AG08395 (cell line): ENCODE measurements at regions not wholly inside any gene's neighbourhood (a gene's known extent, or its start where the extent isn't known, plus 50 kb on each side); places are given as distances from the start of the nearest gene placed in this dataset.

Experiments used
- DNase-seq: peaks from one replicate; pipeline ENCODE4 v3.0.0; 2012; ENCODE audit warnings: mixed read lengths, low spot score

DNA sequence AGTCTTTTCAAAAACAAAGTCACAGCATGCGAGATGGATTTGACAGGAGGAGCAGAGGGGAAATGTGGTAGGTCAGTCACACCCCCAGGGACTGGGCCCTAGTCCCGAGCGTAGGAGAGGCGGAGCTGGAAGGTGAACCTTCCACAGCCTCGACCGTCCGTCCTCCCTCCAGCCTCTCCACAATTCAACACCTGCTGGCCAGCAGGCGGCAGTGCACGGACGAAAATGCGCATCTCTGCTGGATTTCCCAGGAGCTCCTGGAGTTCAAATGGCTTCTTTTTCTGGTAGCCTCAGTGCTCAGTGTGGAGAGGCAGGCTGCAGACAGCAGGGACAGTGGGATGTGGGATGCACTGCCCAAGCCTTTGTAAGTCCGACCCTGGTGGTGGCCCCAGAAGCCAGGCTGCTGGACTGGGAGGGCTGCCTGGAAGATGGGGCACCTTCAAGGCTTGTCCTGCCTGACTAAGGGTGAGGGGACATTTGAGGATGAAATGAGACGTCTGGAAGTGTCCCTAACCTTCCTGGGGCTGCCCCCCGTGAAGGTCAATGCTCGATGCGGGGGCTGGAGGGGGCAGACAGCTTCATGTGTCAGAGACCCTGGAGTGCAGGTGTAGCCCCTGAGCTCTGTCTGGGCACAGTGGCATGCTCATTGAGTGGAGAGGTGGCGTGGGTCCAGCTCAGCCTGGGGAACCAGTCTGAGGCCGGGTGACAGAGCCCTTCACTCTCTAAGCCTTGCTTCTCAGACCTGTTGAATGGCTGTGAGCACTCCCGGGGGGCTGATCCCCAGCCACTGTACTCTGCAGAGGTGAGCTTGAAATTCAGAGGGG is 189.5 kb downstream of the TFCP2L1 start:
- DNase-seq, result peak; percentile 80

DNA sequence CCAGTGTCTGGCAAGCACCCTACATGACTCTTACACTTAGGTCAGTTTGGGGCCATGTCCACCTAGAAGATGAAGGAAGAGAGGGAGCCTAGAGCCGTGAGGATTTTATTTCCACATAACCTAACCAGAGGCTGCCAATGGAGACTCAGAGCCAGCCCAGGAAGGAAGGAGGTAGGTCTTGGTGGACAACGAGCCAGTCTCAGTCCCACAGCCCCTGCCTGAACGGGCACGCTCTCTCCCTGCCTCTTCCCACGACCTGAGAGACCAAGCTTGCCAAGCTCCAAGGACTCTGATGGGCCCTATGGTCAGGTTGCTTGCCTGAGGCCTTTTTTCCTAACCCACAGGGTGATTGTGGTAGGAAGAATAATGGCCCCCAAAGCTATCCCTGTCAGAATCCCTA is 188.4 kb downstream of the TFCP2L1 start:
- DNase-seq, result no peak

DNA sequence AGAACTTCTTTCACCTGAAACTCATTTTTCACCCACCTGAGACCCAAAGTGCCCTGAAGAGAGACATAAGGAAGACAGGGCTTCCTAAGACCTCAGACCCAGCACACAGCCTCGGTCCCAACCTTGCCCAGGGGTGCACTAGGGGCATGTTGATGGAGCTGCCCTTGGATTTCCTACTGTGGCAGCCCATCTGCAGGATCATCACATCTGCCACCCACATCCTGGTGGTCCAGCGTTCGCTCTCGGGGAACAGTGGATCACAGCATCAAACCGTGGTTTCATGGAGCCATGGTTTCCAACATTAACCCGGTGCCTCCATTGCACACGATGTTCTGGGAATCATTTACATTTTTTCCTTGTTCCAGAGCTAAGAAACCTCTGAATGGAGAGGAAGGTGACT is 186.4 kb downstream of the TFCP2L1 start:
- no peak for DNase-seq

DNA sequence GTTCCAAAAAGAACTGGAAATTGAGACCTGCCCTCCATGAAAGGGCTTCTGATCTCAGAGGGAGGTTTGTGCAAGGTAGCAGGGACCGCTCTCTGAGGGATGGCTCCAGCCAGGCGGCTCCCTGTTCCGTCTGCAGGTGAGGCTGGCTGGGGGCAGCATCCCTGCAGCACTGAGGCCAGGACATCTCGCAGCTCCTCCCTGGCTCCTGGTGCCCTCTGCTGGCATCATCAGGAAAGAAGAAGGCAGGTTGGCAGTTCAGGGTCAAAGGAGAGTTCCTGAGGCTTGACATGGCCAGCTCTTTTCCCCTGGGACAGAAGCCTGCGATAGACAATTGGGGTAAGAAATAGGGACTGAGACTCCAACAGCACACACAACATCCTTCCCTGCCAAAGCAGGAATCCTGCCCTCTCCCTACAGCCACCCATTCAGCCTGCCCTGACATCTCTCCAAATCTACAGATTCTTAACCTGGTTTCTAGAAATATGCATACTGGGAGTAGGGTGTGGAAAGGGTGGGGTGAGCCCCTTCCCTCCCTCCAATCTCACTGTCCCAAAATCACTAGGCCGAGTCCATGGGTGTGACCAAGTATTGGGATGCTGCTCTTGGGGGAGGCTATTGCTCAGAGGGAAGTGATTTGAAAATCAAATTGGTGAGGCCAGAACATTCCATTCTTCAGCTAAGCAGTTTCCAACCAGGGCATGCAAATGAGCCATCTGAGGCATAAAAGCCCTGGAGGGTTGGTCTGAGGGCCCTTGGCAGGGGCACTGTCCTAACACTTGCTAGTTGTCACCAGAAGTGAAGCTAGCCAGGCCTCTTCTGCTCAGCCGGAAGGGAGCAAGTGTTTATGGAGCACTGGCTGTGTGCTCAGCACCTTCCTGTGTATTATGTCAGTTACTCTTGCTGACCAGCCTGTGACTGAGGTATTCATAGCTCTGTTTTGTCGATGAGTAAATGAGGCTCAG is 185.4 kb downstream of the TFCP2L1 start:
- peak; percentile 21 for DNase-seq

DNA sequence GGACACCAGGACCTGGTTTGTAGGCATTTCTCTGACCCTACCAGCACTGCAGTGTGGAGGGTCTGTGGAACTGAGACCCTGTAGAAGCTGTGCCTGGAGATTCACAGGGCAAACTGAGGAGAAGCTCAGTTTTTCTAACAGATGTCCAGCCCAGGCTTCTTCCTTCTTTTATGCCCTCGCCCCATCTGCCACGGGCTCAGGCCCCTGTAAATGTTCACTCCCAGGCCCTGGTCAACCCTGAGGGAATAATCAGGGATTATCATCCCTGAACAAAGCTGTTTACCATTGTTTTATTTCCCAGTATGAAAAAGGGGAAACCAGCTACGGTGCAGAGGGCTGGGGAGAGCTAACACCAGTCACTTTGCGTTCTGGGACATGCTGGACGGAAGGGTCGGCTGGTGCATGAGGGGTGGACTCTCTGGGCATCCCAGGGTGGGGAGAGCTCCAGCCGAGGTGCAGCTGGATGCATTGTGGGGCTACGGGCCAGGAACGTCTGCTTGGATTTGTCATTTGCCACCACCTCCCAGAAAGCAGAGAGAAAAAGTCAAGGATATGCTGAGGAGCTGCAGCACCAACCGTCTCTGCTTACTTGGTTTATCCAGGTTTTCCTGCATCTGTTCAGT is 183.8 kb downstream of the TFCP2L1 start:
- no peak for DNase-seq

DNA sequence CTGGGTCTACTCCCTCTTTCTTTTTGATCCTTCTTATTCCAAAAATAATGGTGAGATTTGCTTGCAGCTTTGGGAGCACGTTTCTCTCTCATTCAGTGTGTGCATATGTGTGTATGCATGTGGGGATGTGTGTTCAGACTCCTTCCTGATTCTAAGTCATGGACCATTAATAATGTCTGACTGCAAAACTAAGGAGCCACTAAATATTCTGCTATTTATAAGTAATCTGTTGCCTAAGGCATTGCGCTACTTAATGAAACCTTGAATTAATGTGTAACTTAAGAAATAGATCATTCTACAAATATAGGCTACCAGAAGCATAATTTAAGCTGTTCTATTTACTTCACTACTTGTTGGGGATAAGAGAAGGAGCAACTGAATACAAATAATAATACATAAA is 182.1 kb downstream of the TFCP2L1 start:
- no peak for DNase-seq

DNA sequence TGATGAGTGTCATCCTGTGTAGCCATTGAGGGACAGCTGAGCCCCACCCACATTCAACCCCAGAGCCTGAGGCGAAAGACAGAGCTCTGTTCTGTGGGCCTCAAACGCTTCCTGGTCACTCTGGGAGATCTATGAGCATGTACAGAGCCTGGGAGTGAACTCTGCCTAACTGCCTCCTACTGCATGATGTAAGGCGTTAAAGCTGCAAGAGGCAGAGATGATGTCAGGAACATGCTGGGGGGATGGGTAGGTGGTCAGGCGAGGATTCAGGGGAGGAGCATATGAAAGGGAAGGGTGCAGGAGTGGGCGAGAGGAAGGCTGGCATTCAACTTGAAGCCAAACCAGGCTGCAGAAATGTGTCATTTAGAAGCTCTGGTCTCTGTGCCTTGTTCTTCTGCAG is 181.0 kb downstream of the TFCP2L1 start:
- no peak for DNase-seq

DNA sequence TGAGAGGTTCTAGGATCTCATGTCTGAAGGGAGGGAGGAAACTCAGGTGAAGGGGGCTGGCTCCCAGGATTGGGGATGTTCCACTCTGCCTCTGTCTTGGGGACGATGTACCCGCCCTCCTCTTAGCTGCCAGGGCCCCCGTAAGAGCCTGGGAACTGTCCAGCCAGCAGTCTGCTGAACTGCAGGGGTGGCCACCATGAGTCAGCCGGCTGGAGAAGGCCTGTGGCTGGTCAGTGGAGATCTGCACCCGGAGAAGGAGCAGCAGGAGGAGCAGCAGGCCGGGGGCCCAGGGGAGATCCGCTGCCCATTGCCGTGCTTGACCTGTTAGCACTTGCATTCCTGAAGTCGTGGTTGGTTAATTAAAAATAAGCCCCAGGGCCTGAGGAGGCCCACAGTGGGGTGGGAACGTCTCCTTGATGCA is 180.3 kb downstream of the TFCP2L1 start:
- peak; percentile 33 for DNase-seq

DNA sequence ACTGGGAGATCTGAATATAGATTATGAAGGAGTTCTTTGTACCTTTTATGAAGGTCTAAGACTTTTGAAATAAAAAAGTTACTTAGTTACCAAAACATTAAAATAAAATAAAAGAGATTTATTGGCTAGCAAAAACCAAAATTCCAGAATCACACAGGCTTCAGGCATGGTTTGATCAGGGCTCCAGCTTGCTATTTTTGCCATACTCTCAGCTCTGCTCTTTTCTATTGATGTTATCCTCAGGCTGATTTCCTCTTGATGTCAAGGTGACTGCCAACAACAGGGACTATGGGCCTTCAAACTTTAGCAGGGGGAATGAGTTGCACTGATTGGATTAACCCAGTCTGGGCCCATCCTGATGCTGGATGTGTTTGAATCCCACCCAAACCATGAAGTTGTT is 174.1 kb downstream of the TFCP2L1 start:
- no peak for DNase-seq

DNA sequence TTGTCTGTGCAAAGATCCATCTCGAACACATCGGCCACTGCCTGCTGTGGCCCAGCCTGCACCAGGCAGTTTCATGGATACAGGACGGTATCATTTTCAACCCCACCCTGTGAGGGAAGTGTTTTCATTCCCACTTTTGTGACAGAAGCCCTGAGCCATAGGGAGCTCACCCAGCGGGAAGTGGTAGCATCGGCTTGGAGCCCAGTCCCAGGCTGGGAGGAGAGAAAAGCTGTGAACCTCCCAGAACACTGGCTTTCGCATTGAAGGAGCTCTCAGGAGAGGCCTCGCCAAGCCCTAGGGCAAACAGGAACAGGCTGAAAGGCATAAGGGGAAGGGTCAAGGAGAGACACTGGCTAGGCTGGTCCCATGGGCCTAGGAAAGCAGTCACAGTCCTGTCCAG is 166.1 kb downstream of the TFCP2L1 start:
- DNase-seq, result no peak

DNA sequence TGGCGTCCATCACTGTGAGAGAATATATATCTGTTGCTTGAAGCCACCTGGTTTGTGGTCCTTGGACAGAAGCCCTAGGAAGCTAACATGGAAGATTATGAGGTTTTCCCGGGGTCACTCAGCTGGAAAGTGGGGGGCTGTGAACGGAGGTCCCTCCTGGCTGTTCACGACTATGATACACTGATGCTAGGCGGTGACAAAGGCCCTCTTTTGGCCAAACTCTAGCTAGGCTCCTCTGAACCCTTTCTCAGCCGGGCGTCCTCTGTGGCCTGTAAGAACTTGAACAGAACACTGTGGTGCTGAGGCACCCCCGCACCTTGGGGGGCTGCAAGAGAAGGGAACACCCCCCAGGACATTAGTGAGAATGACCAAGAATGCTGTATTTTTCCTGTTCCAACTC is 164.6 kb downstream of the TFCP2L1 start:
- DNase-seq, result no peak

DNA sequence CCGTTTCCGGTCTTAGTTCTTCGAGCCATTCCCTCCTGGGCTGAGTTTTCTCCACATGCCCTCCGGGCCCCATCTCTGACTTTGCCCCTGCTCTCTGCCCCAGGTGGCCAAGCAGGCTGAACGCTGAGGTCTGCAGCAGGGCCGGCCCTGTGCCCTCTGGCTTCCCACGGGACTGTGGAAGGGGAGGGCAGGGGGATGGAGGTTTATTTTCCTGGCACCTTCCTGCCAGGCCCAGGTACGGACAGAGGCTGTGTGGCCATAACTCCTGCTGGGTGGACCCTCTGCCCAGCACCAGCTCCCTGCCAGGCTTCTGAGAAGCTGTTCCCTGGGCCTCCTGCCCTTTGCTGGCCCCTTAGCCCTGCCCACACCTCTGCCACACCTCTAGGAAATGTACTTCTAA is 164.0 kb downstream of the TFCP2L1 start:
- DNase-seq, result no peak

DNA sequence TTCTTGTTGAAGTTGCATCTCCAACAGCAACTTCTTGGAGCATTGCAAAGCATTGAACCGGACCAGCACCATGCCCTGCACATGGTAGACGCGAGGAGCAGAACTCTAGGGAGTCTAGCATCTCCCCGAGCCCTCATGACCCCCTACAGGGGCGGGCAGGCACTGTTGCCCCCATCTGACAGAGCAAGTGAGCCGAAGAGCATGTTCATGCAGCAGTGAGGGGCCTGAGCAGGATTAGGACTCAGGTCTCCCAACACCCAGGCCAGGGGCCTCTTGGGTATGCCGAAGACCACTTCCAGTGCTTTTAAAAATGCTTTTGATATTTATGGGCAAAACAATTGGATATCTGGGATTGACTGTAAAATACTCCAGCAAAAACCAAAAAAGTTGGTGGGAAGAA is 163.3 kb downstream of the TFCP2L1 start:
- no peak for DNase-seq

DNA sequence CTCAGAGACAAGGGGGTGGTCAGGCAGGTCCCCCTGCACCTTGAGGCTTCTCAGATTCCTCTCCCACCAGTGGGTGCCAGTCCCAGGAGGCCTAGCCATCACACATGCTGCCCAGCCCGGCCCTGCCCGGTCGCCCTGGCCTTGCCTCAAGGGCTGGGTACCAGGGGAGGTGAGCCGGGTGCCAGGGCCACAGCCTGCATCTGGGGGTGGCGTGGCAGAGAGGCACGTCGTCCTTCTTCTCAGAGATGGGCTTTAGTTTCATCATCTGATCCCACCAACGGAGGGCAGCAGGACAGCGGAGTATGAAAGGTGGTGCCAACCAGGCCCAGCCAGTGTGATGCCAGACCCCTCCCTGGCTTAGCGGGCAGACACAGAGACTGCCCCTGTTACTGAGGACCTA is 161.7 kb downstream of the TFCP2L1 start:
- no peak for DNase-seq

DNA sequence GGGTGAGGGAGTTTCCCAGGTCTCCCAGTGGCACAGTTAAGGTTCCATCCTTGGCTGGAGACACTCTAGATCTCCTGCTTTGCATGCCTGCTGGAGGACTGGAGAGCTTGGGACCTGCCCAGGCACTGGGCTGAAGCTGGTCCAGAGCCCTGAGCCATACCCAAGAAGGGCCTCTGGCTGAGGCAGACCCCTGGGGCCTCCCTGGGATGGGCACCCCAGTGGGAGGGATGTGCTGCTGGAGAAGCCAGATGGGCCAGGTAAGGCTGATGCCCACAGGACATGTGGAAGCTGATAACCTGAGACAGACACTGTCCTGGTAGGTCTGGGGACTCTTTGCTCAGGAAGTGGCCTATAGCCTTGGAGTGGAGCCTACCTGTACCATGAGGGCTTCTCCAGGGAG is 160.7 kb downstream of the TFCP2L1 start:
- no peak for DNase-seq

DNA sequence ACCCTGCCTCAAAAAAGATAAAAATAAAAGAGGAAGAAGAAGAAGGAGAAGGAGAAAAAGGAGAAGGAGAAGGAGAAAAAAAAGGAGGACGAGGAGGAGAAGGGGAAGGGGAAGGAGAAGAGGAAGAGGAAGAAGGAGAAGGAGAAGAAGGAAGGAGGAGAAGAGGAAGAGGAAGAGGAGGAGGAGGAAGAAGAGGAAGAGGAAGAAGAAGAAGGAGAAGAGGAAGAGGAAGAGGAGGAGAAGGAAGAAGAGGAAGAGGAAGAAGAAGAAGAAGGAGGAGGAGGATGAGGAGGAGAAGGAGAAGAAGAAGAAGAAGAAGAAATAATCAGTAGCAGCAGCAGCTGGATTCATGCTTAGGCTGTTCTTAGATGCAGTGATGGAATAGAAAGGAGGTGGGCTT is 159.7 kb downstream of the TFCP2L1 start:
- no peak for DNase-seq

DNA sequence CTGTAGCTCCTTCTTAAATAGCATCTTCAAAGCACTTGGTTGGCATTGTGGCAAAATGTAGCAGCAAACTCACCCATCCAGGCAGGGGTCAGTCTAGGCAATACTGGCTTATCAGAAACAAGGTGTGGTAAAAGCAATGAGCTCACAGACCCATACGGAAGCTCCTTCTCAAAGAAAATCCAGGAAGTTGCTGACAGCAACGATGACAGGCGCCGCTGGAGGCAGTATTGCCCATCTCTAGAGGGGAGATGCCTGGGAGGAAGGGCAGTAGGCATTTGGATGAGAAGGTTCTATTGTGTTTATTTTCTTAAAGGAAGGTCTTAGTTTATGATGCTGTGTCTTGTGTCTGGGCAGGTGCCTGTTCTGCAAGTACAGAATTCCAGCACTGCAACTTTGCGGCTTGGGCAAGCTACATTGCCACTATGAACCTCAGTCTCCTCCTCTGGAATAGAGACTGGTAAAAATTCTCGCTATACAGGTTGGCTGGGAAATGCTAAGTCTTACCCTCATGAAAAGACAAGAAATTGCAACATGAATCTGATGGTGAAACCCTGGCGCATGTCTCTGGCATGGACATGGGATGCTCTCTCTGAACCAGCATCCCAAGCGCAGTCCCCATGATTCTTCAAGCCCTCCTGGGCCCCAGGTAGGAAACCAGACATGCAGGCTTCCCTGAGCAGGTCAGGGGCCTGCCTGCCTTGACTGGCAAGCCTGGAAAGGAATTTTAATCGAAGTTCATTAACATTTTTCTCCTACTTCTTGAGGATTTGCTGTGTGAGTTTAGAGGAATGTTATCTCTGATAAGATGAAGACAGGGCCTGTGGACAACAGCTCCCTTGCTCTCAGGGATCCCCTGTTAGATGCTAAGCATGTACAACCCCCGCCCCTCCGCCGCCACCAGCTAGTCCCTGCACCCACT is 156.0 kb downstream of the TFCP2L1 start:
- DNase-seq, result peak; percentile 17

DNA sequence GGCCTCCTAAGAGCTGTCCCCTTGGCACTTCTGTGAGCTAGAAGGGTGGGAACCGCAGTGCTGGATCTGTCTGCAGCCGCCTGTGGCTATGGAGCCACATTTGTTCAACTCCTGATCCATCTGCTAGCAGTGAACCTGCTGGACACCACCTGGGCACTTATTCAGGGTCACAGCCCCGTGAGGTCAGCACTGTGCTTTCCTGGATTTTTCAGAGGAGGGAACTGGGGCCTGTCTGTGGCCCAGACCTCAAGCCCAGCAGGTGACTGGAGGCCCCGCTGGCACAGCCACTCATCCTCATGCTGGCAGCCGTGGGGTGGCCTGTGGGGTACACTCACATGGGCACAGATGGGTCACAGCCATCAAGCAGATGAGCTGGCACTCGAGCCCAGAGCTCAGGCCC is 155.3 kb downstream of the TFCP2L1 start:
- DNase-seq, result no peak

DNA sequence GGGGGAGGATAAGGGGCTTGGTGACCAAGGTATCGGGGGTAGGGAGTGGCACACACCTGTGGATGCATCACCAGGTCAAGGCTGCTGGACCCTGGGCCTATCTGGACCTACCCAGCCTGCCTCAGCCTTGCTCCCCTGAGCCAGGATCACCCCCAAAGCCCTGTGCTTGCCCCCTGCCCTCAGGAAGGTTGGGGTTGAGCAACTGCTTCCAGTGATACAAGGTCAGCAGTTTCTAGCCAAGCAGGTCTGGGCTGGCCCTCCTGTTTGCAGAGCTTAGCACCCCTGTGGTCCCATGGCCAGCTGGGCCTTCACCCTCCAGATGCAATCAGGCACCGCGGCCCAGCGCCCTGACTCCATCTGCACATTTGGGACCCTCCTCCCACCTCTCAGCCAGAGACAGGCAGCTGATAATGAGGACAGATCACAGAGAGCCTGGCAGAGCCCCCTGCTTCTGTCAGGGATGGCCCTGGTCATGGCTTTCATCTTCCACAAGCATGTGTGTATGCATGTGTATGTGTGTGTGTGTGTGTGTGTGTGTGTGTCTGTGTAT is 154.6 kb downstream of the TFCP2L1 start:
- no peak for DNase-seq

DNA sequence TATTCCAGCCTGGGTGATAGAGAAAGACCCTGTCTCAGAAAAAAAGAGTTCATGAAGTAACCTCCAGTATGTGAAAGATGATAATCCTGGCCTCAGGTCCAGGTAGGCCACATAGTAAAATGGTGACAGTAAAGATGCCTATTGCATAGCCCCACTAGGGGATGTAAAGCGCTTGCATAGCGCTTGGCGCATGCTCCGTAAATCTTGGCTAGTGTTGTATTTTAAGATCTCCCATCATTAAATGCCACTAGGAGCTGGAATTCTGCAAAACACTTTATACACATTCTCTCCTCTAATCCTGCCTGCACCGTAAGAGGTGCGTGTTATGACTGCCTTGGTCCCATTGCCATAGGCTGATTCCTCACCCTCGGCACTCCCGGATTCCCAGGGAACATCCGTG is 153.6 kb downstream of the TFCP2L1 start:
- DNase-seq, result no peak

DNA sequence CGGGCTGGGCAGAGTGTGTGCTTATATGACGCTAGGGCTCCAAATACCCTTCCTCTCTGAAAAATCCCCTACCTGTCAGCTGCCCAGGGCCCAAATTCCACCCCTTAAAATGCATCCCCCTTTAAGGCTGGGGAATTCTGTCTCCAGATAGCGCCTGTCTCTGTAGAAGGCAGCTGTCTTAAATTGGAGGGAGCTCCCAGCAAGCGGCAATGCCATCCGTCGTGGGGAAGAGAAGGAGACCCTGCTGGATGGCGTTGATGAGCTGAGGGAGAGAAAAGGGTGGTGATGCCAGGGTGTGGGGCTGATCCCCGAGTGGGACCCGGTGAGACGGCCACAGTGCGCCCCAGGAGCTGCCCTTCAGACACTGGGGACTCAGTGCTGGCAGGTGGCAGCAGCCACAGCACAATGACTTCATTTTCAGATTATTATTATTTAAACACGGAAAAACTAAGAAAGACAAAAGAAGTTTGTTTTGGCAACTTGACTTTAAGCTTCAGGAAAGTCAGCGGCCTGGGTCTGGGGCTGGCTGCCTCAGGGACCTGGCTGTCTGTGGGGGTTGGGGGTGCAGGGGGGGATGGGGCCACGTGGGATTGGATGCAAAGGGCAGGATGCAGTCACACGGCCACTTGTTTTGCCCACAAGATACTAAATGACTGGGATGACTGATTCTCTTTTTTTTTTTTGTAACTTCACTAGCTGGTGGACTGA is 152.8 kb downstream of the TFCP2L1 start:
- DNase-seq, result no peak
